WTC11 (cell line): ENCODE measurements at regions not wholly inside any gene's neighbourhood (a gene's known extent, or its start where the extent isn't known, plus 50 kb on each side); places are given as distances from the start of the nearest gene placed in this dataset.

ENCODE experiments used
- ATAC-seq: fragments of 200-7000 bp; cut with Tn5 transposase; 2 replicates; pipeline ENCODE4 v1.10.0; 2021; ENCODE audit warnings: mild to moderate bottlenecking, moderate library complexity
- CTCF ChIA-PET: fragments of 300-600 bp; sonication (Branson Sonifier 250); formaldehyde crosslinking; loops from one replicate; lab custom pipeline; 2021; ENCODE audit warnings: antibody characterized with exemption; lab: Charles Lee
- POLR2A ChIA-PET: fragments of 350-600 bp; sonication (Branson Sonifier 250); formaldehyde crosslinking; loops from one replicate; lab custom pipeline; 2021; ENCODE audit warnings: antibody characterized with exemption; lab: Charles Lee
- DNase-seq: peaks from one replicate; pipeline ENCODE4 v3.0.0; 2021; ENCODE audit warnings: low spot score
- H3K27ac Mint-ChIP-seq: 2 replicates; pipeline ENCODE4 v1.8.0; 2021; ENCODE audit warnings: mixed read lengths
- H3K27me3 Mint-ChIP-seq: 2 replicates; pipeline ENCODE4 v1.8.0; 2021; ENCODE audit warnings: low read depth, mild to moderate bottlenecking, moderate library complexity, mixed read lengths
- H3K36me3 Mint-ChIP-seq: 2 replicates; pipeline ENCODE4 v1.8.0; 2021; ENCODE audit warnings: mixed read lengths
- H3K4me1 Mint-ChIP-seq: 2 replicates; pipeline ENCODE4 v1.8.0; 2022; ENCODE audit warnings: mixed read lengths
- H3K4me3 Mint-ChIP-seq: 2 replicates; pipeline ENCODE4 v1.8.0; 2021; ENCODE audit warnings: mild to moderate bottlenecking, moderate library complexity, mixed read lengths
- H3K9me3 Mint-ChIP-seq: 2 replicates; pipeline ENCODE4 v1.8.0; 2021; ENCODE audit warnings: mixed read lengths
- ATF2 ChIP-seq: sonication (generic); formaldehyde crosslinking; IDR thresholded peaks from 2 replicates; pipeline ENCODE4 v1.8.1; 2022; ENCODE audit warnings: low read depth, missing genetic modification reagents, borderline replicate concordance
- CREB1 ChIP-seq: sonication (generic); formaldehyde crosslinking; IDR thresholded peaks from 2 replicates; pipeline ENCODE4 v1.8.0; 2023; ENCODE audit warnings: mild to moderate bottlenecking, missing genetic modification reagents
- CREM ChIP-seq: sonication (generic); formaldehyde crosslinking; IDR thresholded peaks from 2 replicates; pipeline ENCODE4 v1.8.1; 2022; ENCODE audit warnings: mild to moderate bottlenecking, missing genetic modification reagents, moderate library complexity
- ELF4 ChIP-seq: sonication (generic); formaldehyde crosslinking; IDR thresholded peaks from 2 replicates; pipeline ENCODE4 v1.8.1; 2022; ENCODE audit warnings: low read depth, mild to moderate bottlenecking, moderate library complexity, missing genetic modification reagents
- GTF2I ChIP-seq: fragments of 250-450 bp; sonication (Bioruptor Pico); conservative IDR thresholded peaks from 2 replicates; pipeline ENCODE4 v1.4.0; 2021; ENCODE audit warnings: mild to moderate bottlenecking
- IRF1 ChIP-seq: sonication (generic); formaldehyde crosslinking; IDR thresholded peaks from 2 replicates; pipeline ENCODE4 v1.8.0; 2023; ENCODE audit warnings: missing genetic modification reagents
- NFE2L1 ChIP-seq: sonication (generic); formaldehyde crosslinking; IDR thresholded peaks from 2 replicates; pipeline ENCODE4 v1.8.1; 2023; ENCODE audit warnings: missing genetic modification reagents
- NR1H2 ChIP-seq: sonication (generic); formaldehyde crosslinking; IDR thresholded peaks from 2 replicates; pipeline ENCODE4 v1.9.0; 2021; ENCODE audit warnings: mild to moderate bottlenecking, moderate library complexity, missing genetic modification reagents
- OVOL2 ChIP-seq: fragments of 250-450 bp; sonication (Bioruptor Pico); IDR thresholded peaks from 2 replicates; pipeline ENCODE4 v1.9.0; 2021; ENCODE audit warnings: mild to moderate bottlenecking, borderline replicate concordance
- RORB ChIP-seq: fragments of 250-450 bp; sonication (Bioruptor Pico); IDR thresholded peaks from 2 replicates; pipeline ENCODE4 v1.9.0; 2021; ENCODE audit warnings: mild to moderate bottlenecking
- TEAD4 ChIP-seq: sonication (generic); formaldehyde crosslinking; IDR thresholded peaks from 2 replicates; pipeline ENCODE4 v1.8.0; 2022; ENCODE audit warnings: mild to moderate bottlenecking, missing genetic modification reagents
- USF2 ChIP-seq: sonication (generic); formaldehyde crosslinking; IDR thresholded peaks from 2 replicates; pipeline ENCODE4 v1.8.1; 2023; ENCODE audit warnings: mild to moderate bottlenecking, missing genetic modification reagents, moderate library complexity
- ZBTB21 ChIP-seq: sonication (generic); formaldehyde crosslinking; IDR thresholded peaks from 2 replicates; pipeline ENCODE4 v1.8.1; 2023; ENCODE audit warnings: mild to moderate bottlenecking, missing genetic modification reagents, borderline replicate concordance
- ZNF121 ChIP-seq: sonication (generic); formaldehyde crosslinking; IDR thresholded peaks from 2 replicates; pipeline ENCODE4 v1.8.0; 2023; ENCODE audit warnings: missing genetic modification reagents
- ZNF281 ChIP-seq: sonication (generic); formaldehyde crosslinking; IDR thresholded peaks from 2 replicates; pipeline ENCODE4 v1.8.0; 2023; ENCODE audit warnings: mild to moderate bottlenecking, missing genetic modification reagents
- TF ChIP-seq, protein P1 (sequence below): sonication (generic); formaldehyde crosslinking; IDR thresholded peaks from 2 replicates; pipeline ENCODE4 v1.8.1; 2023; ENCODE audit warnings: mild to moderate bottlenecking, missing genetic modification reagents, borderline replicate concordance
- TF ChIP-seq, protein P2 (sequence below): sonication (generic); formaldehyde crosslinking; IDR thresholded peaks from 2 replicates; pipeline ENCODE4 v1.8.1; 2023; ENCODE audit warnings: mild to moderate bottlenecking, missing genetic modification reagents
- TF ChIP-seq, protein P3 (sequence below): fragments of 250-450 bp; sonication (Bioruptor Pico); IDR thresholded peaks from 2 replicates; pipeline ENCODE4 v1.9.0; 2021; ENCODE audit warnings: mild to moderate bottlenecking, borderline replicate concordance

DNA sequence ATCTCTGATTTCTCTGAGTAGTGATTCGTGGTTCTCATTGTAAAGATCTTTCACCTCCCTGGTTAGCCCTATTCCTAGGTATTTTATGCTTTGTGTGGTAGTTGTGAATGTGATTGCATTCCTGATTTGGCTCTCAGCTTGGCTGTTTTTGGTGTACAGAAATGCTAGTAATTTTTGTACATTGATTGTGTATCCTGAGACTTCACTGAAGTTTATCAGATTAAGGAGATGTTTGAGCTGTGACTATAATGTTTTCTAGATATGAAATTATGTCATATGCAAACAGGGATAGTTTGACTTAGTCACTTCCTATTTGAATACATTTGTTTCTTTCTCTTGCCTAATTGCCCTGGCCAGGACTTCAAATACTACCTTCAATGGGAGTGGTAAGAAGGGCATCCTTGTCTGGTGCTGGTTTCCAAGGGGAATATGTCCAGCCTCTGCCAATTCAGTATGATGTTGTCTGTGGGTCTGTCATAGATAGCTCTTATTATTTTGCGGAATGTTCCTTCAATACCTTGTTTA is 251.9 kb upstream of the ZNF804A start:
- Mint-ChIP-seq H3K27ac (no peak overlapping the region), H3K9me3 (no peaks in the 10 kb centered on the region), H3K4me1 (peaks cover 7% of the 10 kb centered on the region), H3K27me3 (peaks cover 63% of the 10 kb centered on the region), H3K4me3 (no peak overlapping the region), H3K36me3 (no peaks in the 10 kb centered on the region)
- ATAC-seq: no peak
- CTCF ChIA-PET: no interaction called here
- TF ChIP-seq ATF2 (CRISPR knock-in tag): no peak
- TF ChIP-seq OVOL2: no peak
- no peak for TF ChIP-seq GTF2I (CRISPR knock-in tag)
- no peak for TF ChIP-seq TEAD4 (CRISPR knock-in tag)
- DNase-seq: no peak
- POLR2A ChIA-PET: no interaction called here

DNA sequence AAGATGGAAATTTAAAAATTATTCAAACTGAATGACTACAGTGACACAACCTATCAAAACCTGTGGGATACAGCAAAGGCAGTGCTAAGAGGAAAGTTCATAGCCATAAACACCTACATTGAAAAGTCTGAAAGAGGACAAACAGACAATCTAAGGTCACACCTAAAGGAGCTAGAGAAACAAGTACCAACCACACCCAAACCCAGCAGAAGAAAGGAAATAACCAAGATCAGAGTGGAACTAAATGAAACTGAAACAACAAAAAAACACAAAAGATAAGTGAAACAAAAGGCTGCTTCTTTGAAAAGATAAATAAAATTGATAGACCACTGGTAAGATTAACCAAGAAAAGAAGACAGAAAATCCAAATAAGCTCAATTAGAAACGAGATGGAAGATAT is 247.2 kb upstream of the ZNF804A start:
- DNase-seq: no peak
- H3K9me3 Mint-ChIP-seq: no peaks in the 10 kb centered on the region
- H3K27ac Mint-ChIP-seq: no peak overlapping the region
- no peak for ATAC-seq
- ChIA-PET POLR2A (no interaction called here), CTCF (no interaction called here)
- no peak overlapping the region for H3K4me3 Mint-ChIP-seq
- peaks cover 31% of the 10 kb centered on the region for H3K27me3 Mint-ChIP-seq
- H3K36me3 Mint-ChIP-seq: no peaks in the 10 kb centered on the region
- TF ChIP-seq ZNF121 (no peak), ZBTB21 (no peak), NFE2L1 (CRISPR knock-in tag) (no peak), IRF1 (CRISPR knock-in tag) (no peak), USF2 (CRISPR knock-in tag) (no peak), CREB1 (CRISPR knock-in tag) (no peak), RORB (CRISPR knock-in tag) (no peak), ELF4 (no peak), CREM (CRISPR knock-in tag) (no peak), OVOL2 (no peak), ZNF281 (CRISPR knock-in tag) (no peak), NR1H2 (CRISPR knock-in tag) (no peak)
- TF ChIP-seq, protein P1, sequence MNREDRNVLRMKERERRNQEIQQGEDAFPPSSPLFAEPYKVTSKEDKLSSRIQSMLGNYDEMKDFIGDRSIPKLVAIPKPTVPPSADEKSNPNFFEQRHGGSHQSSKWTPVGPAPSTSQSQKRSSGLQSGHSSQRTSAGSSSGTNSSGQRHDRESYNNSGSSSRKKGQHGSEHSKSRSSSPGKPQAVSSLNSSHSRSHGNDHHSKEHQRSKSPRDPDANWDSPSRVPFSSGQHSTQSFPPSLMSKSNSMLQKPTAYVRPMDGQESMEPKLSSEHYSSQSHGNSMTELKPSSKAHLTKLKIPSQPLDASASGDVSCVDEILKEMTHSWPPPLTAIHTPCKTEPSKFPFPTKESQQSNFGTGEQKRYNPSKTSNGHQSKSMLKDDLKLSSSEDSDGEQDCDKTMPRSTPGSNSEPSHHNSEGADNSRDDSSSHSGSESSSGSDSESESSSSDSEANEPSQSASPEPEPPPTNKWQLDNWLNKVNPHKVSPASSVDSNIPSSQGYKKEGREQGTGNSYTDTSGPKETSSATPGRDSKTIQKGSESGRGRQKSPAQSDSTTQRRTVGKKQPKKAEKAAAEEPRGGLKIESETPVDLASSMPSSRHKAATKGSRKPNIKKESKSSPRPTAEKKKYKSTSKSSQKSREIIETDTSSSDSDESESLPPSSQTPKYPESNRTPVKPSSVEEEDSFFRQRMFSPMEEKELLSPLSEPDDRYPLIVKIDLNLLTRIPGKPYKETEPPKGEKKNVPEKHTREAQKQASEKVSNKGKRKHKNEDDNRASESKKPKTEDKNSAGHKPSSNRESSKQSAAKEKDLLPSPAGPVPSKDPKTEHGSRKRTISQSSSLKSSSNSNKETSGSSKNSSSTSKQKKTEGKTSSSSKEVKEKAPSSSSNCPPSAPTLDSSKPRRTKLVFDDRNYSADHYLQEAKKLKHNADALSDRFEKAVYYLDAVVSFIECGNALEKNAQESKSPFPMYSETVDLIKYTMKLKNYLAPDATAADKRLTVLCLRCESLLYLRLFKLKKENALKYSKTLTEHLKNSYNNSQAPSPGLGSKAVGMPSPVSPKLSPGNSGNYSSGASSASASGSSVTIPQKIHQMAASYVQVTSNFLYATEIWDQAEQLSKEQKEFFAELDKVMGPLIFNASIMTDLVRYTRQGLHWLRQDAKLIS (CRISPR knock-in tag): no peak
- TF ChIP-seq, protein P2, sequence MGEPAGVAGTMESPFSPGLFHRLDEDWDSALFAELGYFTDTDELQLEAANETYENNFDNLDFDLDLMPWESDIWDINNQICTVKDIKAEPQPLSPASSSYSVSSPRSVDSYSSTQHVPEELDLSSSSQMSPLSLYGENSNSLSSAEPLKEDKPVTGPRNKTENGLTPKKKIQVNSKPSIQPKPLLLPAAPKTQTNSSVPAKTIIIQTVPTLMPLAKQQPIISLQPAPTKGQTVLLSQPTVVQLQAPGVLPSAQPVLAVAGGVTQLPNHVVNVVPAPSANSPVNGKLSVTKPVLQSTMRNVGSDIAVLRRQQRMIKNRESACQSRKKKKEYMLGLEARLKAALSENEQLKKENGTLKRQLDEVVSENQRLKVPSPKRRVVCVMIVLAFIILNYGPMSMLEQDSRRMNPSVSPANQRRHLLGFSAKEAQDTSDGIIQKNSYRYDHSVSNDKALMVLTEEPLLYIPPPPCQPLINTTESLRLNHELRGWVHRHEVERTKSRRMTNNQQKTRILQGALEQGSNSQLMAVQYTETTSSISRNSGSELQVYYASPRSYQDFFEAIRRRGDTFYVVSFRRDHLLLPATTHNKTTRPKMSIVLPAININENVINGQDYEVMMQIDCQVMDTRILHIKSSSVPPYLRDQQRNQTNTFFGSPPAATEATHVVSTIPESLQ (CRISPR knock-in tag): no peak
- TF ChIP-seq, protein P3, sequence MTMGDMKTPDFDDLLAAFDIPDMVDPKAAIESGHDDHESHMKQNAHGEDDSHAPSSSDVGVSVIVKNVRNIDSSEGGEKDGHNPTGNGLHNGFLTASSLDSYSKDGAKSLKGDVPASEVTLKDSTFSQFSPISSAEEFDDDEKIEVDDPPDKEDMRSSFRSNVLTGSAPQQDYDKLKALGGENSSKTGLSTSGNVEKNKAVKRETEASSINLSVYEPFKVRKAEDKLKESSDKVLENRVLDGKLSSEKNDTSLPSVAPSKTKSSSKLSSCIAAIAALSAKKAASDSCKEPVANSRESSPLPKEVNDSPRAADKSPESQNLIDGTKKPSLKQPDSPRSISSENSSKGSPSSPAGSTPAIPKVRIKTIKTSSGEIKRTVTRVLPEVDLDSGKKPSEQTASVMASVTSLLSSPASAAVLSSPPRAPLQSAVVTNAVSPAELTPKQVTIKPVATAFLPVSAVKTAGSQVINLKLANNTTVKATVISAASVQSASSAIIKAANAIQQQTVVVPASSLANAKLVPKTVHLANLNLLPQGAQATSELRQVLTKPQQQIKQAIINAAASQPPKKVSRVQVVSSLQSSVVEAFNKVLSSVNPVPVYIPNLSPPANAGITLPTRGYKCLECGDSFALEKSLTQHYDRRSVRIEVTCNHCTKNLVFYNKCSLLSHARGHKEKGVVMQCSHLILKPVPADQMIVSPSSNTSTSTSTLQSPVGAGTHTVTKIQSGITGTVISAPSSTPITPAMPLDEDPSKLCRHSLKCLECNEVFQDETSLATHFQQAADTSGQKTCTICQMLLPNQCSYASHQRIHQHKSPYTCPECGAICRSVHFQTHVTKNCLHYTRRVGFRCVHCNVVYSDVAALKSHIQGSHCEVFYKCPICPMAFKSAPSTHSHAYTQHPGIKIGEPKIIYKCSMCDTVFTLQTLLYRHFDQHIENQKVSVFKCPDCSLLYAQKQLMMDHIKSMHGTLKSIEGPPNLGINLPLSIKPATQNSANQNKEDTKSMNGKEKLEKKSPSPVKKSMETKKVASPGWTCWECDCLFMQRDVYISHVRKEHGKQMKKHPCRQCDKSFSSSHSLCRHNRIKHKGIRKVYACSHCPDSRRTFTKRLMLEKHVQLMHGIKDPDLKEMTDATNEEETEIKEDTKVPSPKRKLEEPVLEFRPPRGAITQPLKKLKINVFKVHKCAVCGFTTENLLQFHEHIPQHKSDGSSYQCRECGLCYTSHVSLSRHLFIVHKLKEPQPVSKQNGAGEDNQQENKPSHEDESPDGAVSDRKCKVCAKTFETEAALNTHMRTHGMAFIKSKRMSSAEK: no peak
- no peaks in the 10 kb centered on the region for H3K4me1 Mint-ChIP-seq
